ENCODE measurements at regions not wholly inside any gene's neighbourhood (a gene's known extent, or its start where the extent isn't known, plus 50 kb on each side); places are given as distances from the start of the nearest gene placed in this dataset.

- TF ChIP-seq CTCF (IDR thresholded peaks at IDR 0.05) = no peak
- no peak for TF ChIP-seq POLR2A (IDR thresholded peaks at IDR 0.05)
These were observed 564.7 kb upstream of the FLRT2 start for GRCh38 chr14:84965279-84965678.
